ENCODE measurements at regions not wholly inside any gene's neighbourhood (a gene's known extent, or its start where the extent isn't known, plus 50 kb on each side); places are given as distances from the start of the nearest gene placed in this dataset.

DNA sequence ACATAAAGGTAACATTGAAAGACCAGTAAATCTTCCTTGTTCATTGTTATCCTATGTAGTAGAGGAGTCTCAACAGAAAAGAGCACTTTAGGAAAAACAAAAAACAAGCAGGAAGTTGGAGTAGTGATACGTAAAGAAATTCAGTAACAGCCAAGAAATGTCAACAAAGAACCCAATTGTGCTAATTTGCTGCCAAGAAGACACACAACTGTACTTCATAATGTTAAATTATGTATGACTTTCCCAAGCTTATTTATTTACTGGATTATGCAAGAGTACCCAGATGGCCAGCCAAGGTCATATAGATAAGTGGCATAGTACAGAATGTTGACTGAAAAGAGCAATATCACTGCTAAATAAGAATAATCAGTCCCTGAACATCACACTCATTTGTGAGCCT is 264.7 kb upstream of the CCDC179 start:
- Histone ChIP-seq H3K36me3 (no peaks in the 10 kb centered on the region), H3K27ac (no peak overlapping the region), H3K4me3 (no peak overlapping the region), H3K4me1 (no peaks in the 10 kb centered on the region), H3K9me3 (no peaks in the 10 kb centered on the region), H3K27me3 (no peaks in the 10 kb centered on the region)
- DNase-seq = no peak
- intact Hi-C loops (cut with DNase I) = no loop called here
- ATAC-seq = no peak
- 60 to 66% (median 63%) methylated on average over 1 of the region's 1 CpG for WGBS, 4 donors
- TF ChIP-seq, protein P1, sequence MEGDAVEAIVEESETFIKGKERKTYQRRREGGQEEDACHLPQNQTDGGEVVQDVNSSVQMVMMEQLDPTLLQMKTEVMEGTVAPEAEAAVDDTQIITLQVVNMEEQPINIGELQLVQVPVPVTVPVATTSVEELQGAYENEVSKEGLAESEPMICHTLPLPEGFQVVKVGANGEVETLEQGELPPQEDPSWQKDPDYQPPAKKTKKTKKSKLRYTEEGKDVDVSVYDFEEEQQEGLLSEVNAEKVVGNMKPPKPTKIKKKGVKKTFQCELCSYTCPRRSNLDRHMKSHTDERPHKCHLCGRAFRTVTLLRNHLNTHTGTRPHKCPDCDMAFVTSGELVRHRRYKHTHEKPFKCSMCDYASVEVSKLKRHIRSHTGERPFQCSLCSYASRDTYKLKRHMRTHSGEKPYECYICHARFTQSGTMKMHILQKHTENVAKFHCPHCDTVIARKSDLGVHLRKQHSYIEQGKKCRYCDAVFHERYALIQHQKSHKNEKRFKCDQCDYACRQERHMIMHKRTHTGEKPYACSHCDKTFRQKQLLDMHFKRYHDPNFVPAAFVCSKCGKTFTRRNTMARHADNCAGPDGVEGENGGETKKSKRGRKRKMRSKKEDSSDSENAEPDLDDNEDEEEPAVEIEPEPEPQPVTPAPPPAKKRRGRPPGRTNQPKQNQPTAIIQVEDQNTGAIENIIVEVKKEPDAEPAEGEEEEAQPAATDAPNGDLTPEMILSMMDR (IDR thresholded peaks at IDR 0.05) = no peak
- no peak for TF ChIP-seq POLR2A (IDR thresholded peaks at IDR 0.05)

DNA sequence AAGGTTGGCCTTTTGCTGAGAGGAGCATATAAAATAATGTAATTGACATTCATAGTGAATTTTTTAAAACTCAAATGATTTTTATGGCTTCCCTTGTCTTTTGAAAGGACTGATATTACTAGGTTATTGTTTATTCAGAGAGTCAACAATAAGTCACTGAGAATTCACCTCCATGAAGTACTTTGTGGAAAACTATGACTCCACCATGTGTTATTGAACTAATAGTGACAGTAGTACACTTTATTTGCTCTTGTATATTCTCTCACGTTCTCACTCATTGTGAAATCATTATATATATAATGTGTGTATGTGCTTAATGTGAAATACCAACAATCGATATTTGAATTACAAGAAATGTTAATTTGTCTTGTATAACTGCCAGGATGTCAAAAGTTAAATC is 267.4 kb upstream of the CCDC179 start:
- ATAC-seq = no peak
- H3K27ac ChIP-seq = no peak overlapping the region

DNA sequence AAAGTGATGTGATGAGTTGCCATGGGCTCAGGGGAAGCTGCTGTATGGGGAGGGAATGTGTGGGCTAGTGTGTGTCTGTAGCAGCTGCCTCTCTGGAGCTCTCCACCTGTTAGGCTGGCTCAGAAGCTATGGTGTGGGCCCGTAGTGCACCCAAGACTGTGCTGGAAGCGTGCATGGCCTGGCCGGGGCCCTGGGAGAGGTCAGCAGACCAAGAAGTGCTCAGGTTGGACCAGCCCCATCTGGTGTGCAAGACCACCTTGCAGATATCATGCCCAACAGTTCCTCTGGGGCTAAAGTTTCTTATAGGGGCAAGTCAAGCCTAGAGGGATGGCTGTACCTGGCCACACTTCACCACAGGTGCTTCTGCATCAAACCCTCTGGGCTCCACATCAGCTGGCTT is 274.4 kb upstream of the CCDC179 start:
- Histone ChIP-seq H3K27me3 (no peaks in the 10 kb centered on the region), H3K27ac (no peak overlapping the region), H3K36me3 (no peaks in the 10 kb centered on the region), H3K4me1 (no peaks in the 10 kb centered on the region), H3K9me3 (peaks cover 0 to 30% (median 0%) of the 10 kb centered on the region in 12 donors), H3K4me3 (no peak overlapping the region)
- WGBS, 4 donors = 79 to 88% (median 83%) methylated on average over 2 to 3 of the region's 3 CpGs
- TF ChIP-seq POLR2A (IDR thresholded peaks at IDR 0.05) = no peak
- TF ChIP-seq, protein P1 (IDR thresholded peaks at IDR 0.05) = no peak
- DNase-seq (no peak), ATAC-seq (no peak)
- intact Hi-C loops (cut with DNase I) = no loop called here

More for the DNA sequence above, 267.4 kb upstream of the CCDC179 start:
- no peaks in the 10 kb centered on the region for H3K27me3 ChIP-seq
- H3K4me1 ChIP-seq = no peaks in the 10 kb centered on the region
- TF ChIP-seq POLR2A (IDR thresholded peaks at IDR 0.05) = no peak
- TF ChIP-seq, protein P1 (IDR thresholded peaks at IDR 0.05) = no peak
- no peak overlapping the region for H3K4me3 ChIP-seq
- no peak for DNase-seq
- WGBS, 4 donors = 73 to 87% (median 86%) methylated on average over 2 of the region's 2 CpGs
- intact Hi-C loops (cut with DNase I) = no loop called here
- H3K9me3 ChIP-seq = peaks cover 0 to 18% (median 0%) of the 10 kb centered on the region in 12 donors
- H3K36me3 ChIP-seq = no peaks in the 10 kb centered on the region

DNA sequence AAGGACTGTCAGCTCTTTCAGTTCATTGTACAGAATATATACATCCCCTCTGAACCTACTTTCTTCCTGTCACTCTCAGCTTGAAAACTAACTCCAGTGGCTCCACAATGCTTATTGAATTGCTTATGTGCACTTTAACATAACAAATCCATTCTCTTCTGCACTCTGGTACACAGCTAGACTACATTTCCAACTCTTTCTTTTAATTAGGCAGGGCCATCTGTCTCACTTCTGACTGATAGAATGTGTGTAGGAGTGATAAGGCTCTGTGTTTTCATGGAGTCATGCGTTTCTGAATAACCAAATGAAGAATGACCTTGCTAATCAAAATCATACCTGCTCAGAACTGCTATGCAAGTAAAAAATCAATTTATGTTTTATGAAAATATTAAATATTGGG is 278.5 kb upstream of the CCDC179 start:
- intact Hi-C loops (cut with DNase I) = no loop called here
- peaks cover 0 to 3% (median 0%) of the 10 kb centered on the region in 12 donors for H3K9me3 ChIP-seq
- no peak overlapping the region for H3K4me3 ChIP-seq
- WGBS, 4 donors = 27 to 40% (median 33%) methylated on average over 1 of the region's 1 CpG
- ATAC-seq = no peak
- H3K27ac ChIP-seq = no peak overlapping the region
- TF ChIP-seq, protein P1 (IDR thresholded peaks at IDR 0.05) = no peak
- TF ChIP-seq POLR2A (IDR thresholded peaks at IDR 0.05) = no peak
- DNase-seq = no peak
- H3K36me3 ChIP-seq = no peaks in the 10 kb centered on the region
- H3K4me1 ChIP-seq = no peaks in the 10 kb centered on the region
- no peaks in the 10 kb centered on the region for H3K27me3 ChIP-seq
